Astrocyte of the cerebellum (primary cell): ENCODE measurements at regions not wholly inside any gene's neighbourhood (a gene's known extent, or its start where the extent isn't known, plus 50 kb on each side); places are given as distances from the start of the nearest gene placed in this dataset.
"Not testable (repeated sequence)": the region's sequence is repeated elsewhere in the genome, so short reads cannot be mapped to it uniquely, and the experiment has no call there.

ENCODE experiments used
- DNase-seq: peaks from one replicate; pipeline ENCODE4 v3.0.0-alpha.2; 2011; ENCODE audit warnings: low read depth
- H3K4me3 ChIP-seq: 2 replicates; pipeline ENCODE4 v1.5.1; 2011; ENCODE audit warnings: mild to moderate bottlenecking, low read depth, low read length, moderate library complexity
- in situ Hi-C: cut with HindIII; loops from 2 replicates; pipeline ENCODE4 v1.10.0; 2017; ENCODE audit warnings: low sequenced_read_pairs
- TF ChIP-seq, protein P1 (sequence below): IDR thresholded peaks from 2 replicates; pipeline ENCODE4 v1.5.1; 2012; ENCODE audit warnings: low read length, low read depth, moderate library complexity, mild to moderate bottlenecking; ENCODE audit errors: missing control alignments

DNA sequence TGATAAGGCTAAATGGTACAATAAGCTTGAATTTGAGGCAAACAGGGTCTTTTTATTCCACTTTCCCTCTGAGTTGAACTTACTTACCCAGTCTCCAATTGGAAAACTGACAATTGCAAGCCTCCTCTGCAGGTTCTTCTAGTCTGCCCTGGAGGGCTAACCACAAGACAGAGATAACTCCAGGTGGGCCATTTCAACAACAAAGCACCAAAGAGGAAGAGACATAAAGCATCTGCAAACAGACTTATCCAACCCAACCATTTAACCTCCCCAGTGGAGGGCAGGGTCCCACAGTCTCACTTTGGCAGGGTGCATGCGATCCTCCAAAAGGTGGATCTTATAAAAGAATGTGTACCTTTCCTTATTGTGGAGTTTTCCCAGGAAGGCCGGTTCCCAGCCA, 525.8 kb downstream of the DIPK2A start:
- TF ChIP-seq, protein P1, sequence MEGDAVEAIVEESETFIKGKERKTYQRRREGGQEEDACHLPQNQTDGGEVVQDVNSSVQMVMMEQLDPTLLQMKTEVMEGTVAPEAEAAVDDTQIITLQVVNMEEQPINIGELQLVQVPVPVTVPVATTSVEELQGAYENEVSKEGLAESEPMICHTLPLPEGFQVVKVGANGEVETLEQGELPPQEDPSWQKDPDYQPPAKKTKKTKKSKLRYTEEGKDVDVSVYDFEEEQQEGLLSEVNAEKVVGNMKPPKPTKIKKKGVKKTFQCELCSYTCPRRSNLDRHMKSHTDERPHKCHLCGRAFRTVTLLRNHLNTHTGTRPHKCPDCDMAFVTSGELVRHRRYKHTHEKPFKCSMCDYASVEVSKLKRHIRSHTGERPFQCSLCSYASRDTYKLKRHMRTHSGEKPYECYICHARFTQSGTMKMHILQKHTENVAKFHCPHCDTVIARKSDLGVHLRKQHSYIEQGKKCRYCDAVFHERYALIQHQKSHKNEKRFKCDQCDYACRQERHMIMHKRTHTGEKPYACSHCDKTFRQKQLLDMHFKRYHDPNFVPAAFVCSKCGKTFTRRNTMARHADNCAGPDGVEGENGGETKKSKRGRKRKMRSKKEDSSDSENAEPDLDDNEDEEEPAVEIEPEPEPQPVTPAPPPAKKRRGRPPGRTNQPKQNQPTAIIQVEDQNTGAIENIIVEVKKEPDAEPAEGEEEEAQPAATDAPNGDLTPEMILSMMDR, result no peak
- H3K4me3 ChIP-seq, result no peak overlapping the region
- in situ Hi-C loops, result no loop called here
- no peak for DNase-seq

DNA sequence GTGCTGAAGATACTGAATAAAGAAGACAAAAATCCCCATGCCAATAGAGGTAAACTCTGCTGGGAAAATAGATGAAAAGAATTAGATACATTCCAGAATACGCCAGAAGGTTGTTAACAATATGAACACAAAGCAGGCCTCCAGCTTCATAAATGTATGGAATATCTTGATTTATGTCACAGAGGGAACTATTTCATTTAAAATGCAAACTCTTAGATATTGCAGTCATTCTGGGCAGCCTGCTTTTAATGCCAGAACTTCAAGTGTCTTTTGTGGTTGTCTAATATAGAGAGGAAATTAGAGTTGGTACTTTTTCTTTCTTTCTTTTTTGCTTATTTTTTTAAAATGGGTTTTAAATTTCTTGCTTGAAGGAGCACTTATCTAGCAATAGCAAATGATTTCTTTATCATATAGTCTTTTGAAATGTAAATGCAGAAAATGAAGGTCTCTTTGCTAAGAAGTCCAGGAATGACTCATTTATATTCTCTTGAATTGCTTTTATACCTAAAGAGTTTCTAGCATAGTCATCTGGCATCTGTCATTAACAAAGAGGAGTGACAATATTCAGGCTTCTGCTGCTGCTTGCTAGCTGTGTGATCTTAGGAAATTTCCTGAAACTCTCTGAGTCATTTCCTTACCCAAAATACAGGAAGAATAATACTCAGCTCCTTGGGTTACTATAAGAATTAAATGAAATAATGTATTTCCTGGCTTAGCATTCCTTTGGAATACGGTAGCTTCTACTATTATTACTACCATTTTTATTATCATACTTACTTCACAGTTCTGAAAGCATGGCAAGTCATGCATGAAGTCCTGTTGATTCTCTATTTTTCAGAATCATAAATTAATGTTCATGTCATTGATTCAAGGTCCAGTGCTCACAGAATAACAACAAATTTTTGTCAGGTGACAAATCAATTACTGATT, 527.6 kb downstream of the DIPK2A start:
- in situ Hi-C loops, result no loop called here
- DNase-seq, result no peak
- TF ChIP-seq, protein P1, result no peak
- no peak overlapping the region for H3K4me3 ChIP-seq

DNA sequence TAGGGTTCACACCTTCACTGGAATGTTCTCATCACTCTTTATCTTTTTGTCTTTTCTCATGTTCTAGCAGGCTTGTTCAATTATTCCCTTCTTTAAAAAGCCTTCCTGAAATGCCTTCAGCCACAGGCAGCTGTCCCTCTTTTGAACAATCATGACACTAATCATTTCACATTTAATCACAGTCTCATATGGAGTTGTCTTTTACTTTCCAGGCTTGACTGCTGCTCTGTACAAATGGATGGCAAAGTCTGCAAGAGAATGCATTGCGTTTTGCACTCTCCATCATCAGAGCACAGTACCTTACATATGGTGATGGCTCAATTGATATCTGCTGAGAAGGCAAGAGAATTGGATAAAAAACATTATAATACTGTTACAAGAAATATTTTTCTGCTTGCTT, 529.8 kb downstream of the DIPK2A start:
- in situ Hi-C loops, result no loop called here
- TF ChIP-seq, protein P1, result no peak

DNA sequence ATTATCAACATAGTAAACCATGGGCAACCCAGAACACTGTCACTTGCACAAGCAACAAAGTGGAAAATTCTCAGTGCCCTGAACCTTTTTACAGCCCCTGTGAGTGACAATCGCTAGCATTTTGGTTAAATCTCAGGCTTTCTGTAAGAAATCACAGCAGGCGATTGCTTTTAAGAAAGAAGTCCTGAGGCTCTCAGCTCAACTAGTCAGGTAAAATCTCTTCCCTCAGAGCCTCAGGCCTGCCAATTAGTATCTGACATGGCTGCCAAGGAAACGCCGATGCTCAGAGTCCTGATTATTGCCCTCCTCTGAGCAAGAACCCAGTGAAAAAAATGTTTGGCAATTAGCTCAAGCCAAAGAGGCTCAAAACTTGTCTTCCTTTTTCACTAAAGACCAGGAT, 530.8 kb downstream of the DIPK2A start:
- no peak overlapping the region for H3K4me3 ChIP-seq
- no peak for DNase-seq
- TF ChIP-seq, protein P1, result no peak
- in situ Hi-C loops, result no loop called here

More for the DNA sequence above, 529.8 kb downstream of the DIPK2A start:
- DNase-seq, result no peak
- H3K4me3 ChIP-seq, result no peak overlapping the region

- H3K4me3 ChIP-seq, in situ Hi-C loops, DNase-seq: not testable (repeated sequence)
Observed at GRCh38 chr3:144506375-144506774, 534.8 kb downstream of the DIPK2A start.

- H3K4me3 ChIP-seq, result no peak overlapping the region
- in situ Hi-C loops, result no loop called here
- DNase-seq, result no peak
- TF ChIP-seq, protein P1, result no peak
Observed at GRCh38 chr3:144511346-144511745, 539.7 kb downstream of the DIPK2A start.

DNA sequence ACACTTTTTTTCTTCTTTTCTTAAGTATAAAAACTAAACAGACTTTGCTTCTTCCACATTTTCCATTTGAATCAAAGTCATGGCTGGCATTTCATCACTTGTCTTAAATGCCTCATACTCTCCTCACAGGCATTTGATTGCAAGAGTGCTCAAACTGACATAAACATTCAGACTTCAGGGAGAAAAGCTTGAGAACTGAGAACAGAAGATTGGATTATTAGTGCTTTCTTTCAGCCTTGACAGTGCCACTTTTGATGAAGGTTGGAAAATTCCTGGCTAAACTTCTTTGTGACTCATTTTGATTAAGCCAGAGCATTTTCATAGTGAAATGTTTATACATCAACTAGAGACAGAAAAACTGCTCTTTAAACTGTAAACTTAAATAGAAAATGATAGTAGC, 544.4 kb downstream of the DIPK2A start:
- DNase-seq, result no peak
- TF ChIP-seq, protein P1, result no peak
- in situ Hi-C loops, result no loop called here
- no peak overlapping the region for H3K4me3 ChIP-seq
